ENCODE measurements at regions not wholly inside any gene's neighbourhood (a gene's known extent, or its start where the extent isn't known, plus 50 kb on each side); places are given as distances from the start of the nearest gene placed in this dataset.

GRCh38 chr4:151824656-151825055, 63.8 kb upstream of the GATB start:
- intact Hi-C loops (cut with micrococcal nuclease) = no loop called here

DNA sequence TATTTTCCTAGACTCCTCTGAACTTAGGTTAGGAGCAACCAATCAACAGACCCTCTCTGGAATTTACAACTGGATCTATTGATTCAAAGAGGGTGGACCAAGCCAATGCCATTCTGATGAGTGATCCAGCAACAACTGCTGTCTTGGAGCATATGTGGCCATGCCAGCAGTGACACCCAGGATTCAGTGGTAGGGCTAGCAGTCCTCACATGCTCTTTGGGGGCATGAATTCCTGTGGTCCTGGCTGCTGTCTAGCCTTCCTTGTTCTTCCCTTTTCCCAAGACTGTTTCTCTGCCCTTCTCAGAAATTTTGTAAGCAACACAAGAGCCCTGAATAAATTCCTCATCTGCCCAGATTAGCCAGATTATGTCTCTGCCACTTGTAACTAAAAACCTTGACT, 61.5 kb upstream of the GATB start:
- intact Hi-C loops (cut with micrococcal nuclease) = no loop called here

GRCh38 chr4:151820004-151820403, 59.2 kb upstream of the GATB start:
- intact Hi-C loops (cut with micrococcal nuclease) = no loop called here

DNA sequence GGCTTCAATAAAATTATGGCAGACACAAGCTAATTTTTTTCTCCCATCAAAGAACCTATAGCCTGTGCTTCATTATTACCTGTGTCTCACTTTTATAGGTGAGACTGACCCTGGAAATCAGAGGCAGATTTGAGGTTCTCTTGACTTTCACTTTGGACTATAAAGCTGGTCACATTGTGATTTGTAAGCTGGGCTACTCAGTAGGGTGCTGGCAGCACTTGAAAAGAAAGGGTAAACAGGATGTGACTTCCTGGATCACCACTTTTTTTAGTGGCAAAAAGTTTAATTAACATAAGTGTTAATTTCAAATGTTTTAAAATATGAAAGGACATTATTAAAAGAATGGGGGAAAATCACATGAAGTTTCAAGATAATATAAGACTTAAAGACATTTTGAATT, 50.6 kb upstream of the GATB start:
- intact Hi-C loops (cut with micrococcal nuclease) = no loop called here
